22Rv1 (cell line): ENCODE measurements at regions not wholly inside any gene's neighbourhood (a gene's known extent, or its start where the extent isn't known, plus 50 kb on each side); places are given as distances from the start of the nearest gene placed in this dataset.

ENCODE experiments used
- H3K27ac ChIP-seq: fragments of 450-650 bp; 2 replicates; pipeline ENCODE4 v1.5.1; 2017
- ZFX ChIP-seq: fragments of 450-650 bp; IDR thresholded peaks from 2 replicates; pipeline ENCODE4 v1.6.1; 2017; ENCODE audit warnings: antibody characterized with exemption, borderline replicate concordance
- TF ChIP-seq, protein P1 (sequence below): fragments of 450-650 bp; IDR thresholded peaks from 2 replicates; pipeline ENCODE4 v1.5.1; 2017; ENCODE audit warnings: mild to moderate bottlenecking

DNA sequence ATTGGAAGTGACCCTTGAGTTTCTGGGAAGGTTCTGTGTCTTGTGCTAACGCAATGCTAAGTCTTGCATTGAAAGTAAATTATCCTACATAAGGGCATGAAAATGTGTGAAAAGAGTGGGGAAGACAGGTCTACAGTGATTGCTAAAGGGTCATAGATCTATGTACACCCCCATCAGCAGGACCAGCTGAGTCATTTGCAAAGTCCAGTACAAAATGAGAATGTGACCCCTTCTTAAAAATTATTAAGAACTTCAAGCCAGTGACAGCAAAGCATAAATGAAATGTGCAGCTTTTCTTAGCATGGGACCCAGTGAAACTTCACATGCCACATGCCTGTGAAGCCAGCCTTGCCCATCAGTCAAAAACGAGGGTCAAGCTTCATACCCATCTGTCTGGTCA, 640.7 kb upstream of the MKI67 start:
- no peak for TF ChIP-seq ZFX
- TF ChIP-seq, protein P1, sequence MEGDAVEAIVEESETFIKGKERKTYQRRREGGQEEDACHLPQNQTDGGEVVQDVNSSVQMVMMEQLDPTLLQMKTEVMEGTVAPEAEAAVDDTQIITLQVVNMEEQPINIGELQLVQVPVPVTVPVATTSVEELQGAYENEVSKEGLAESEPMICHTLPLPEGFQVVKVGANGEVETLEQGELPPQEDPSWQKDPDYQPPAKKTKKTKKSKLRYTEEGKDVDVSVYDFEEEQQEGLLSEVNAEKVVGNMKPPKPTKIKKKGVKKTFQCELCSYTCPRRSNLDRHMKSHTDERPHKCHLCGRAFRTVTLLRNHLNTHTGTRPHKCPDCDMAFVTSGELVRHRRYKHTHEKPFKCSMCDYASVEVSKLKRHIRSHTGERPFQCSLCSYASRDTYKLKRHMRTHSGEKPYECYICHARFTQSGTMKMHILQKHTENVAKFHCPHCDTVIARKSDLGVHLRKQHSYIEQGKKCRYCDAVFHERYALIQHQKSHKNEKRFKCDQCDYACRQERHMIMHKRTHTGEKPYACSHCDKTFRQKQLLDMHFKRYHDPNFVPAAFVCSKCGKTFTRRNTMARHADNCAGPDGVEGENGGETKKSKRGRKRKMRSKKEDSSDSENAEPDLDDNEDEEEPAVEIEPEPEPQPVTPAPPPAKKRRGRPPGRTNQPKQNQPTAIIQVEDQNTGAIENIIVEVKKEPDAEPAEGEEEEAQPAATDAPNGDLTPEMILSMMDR = no peak
- H3K27ac ChIP-seq = no peak overlapping the region

DNA sequence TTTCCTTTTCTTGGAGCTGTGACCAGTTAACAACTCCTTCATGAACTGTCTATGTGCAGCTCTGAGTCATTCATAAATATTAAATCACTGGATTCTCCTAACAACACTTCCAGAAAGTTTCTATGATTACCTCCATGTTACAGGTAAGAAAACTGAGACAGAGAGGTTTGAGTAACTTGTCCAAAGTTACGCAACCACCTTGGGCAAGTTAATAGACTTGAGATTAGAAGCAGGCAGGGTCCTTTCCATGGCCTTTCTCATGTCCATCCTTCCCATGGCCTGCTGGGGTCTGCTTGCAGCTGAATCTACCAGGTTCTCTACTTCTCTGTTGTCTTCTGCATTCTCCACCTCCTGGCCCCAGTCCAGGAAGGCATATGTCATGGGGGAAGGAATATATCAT, 648.8 kb upstream of the MKI67 start:
- TF ChIP-seq ZFX = no peak
- TF ChIP-seq, protein P1 = no peak
- H3K27ac ChIP-seq = no peak overlapping the region

DNA sequence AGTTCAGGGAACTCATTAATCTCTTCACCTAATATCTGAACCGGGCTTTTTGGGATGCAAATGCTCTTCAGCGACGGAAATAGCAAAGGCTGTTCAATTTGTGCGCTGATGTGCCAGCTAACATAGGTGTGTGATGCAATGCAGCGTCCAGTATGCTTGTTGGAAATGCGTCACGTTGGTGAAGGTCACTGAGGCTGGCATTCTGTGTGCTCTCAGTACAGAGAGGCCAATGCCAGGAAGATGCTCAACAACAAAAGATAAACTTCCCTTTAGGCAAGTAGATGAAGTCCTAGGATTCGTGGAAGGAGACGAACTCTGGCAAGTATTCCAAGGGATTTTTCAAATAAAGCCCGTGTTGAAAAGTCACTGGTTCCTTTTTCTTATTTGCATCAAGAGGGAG, 649.5 kb upstream of the MKI67 start:
- no peak for TF ChIP-seq ZFX
- TF ChIP-seq, protein P1 = no peak
- H3K27ac ChIP-seq = no peak overlapping the region

DNA sequence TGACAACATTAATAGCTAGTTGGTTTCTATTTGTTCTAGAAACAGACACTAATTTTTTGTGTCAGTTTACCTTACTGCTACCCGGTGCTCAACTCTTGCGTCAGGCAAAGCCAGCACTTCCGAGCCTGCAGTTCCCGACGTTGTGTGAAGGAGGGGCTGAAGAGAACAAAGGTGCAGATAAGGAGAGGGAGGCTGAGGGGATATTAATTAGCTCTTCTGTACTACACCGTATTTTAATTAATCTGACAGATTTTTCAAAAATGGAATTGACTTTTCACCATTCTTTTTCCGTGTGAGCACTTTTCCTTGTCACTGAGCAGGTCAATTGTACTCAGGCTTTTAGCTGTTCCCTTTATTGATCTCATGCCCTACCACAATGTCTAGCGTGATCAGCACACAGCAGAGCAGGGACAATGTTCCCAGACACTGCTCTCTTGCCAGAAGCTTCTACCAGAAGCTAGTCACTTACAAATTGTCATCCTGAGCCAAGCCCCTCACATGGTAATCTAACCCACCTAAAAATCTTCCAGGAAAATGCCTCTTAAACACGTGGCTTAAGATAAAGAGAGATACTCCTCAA, 650.5 kb upstream of the MKI67 start:
- TF ChIP-seq, protein P1 = no peak
- TF ChIP-seq ZFX = no peak
- H3K27ac ChIP-seq = no peak overlapping the region

DNA sequence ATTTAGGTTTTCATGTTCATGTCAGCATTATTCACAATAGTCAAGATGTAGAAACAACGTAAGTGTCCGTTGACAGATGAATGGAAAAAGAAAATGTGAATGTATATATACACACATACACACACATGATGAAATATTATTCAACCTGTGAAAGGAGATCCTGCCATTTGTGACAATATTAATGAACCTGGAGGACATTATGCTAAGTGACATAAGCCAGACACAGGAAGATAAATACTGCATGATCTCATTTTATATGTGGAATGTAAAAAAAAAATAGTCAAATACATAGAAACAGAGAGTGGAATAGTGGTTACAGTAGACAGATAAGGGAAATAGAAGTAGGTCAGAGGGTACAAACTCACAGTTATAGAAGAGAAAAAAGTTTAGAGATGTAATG, 651.1 kb upstream of the MKI67 start:
- TF ChIP-seq ZFX = no peak
- TF ChIP-seq, protein P1 = no peak

DNA sequence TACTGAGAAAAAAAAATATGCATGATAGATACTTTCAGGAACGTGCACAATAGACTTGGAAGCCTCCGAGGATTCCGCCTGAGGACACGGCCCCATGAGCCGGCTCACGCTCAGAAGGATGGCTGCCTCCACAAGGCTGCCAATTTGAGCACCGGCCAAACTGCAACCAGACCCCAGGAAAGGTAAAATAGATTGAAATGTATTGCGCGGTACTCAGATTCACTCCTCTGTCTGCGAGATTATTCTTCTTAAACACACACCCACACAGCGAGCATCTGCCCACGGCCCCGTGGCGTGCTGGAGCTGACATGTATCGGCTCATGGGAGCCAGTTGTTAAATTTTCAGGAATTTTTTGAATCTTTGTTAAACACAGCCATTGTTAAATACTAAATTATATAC, 653.2 kb upstream of the MKI67 start:
- no peak overlapping the region for H3K27ac ChIP-seq
- no peak for TF ChIP-seq ZFX
- TF ChIP-seq, protein P1 = no peak

More for the DNA sequence above, 651.1 kb upstream of the MKI67 start:
- no peak overlapping the region for H3K27ac ChIP-seq

DNA sequence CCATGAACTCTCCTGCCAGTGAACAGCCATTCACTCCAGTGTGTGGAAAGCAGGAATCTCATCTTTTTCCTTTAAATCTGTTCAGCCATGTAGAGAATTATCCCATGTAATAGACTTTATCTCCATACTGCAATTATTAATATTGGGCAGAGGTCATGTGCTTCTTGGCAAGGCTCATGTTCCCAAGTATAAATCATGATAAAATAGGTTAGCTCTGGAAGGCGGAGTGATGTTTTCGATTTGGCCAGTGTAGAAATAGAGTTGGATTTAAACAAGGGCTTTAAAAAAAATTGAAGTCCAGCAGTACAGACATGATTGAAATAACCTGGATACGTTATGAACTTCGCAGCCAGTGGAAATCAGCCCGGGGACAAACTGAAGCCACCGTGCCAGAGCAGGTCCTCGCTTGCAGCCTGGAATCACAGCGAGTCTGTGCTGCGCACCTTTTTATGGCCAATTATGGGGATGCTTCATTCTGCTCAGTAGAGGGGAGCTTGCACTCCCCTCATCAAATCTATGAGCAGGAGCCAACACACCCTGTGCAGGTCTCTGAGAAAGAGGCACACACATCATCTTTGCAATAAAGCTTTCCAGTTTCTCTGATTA, 654.0 kb upstream of the MKI67 start:
- H3K27ac ChIP-seq = no peak overlapping the region
- TF ChIP-seq ZFX = no peak
- TF ChIP-seq, protein P1 = no peak
